ENCODE measurements at regions not wholly inside any gene's neighbourhood (a gene's known extent, or its start where the extent isn't known, plus 50 kb on each side); places are given as distances from the start of the nearest gene placed in this dataset.

- H3K4me3 ChIP-seq (replicated peaks; ENCODE audit: low read depth, low read length) = no peak overlapping the region
- DNase-seq (ENCODE audit: low read depth) = no peak
- TF ChIP-seq CTCF (IDR thresholded peaks at IDR 0.05; ENCODE audit: low read length, missing control alignments) = no peak
Observed at GRCh38 chr6:123712831-123713230, 76.1 kb upstream of the TRDN start.

- TF ChIP-seq CTCF (IDR thresholded peaks at IDR 0.05; ENCODE audit: low read length, missing control alignments) = no peak
- DNase-seq (ENCODE audit: low read depth) = no peak
- H3K4me3 ChIP-seq (replicated peaks; ENCODE audit: low read depth, low read length) = no peak overlapping the region
Observed at GRCh38 chr6:123702943-123703342, 66.2 kb upstream of the TRDN start.

GRCh38 chr6:123687864-123688263 is 51.1 kb upstream of the TRDN start:
- DNase-seq (ENCODE audit: low read depth) = no peak

More at GRCh38 chr6:123687864-123688263, 51.1 kb upstream of the TRDN start:
- TF ChIP-seq CTCF (IDR thresholded peaks at IDR 0.05; ENCODE audit: low read length, missing control alignments) = no peak
- H3K4me3 ChIP-seq (replicated peaks; ENCODE audit: low read depth, low read length) = no peak overlapping the region

All from fibroblast of pulmonary artery (primary cell).